Fibroblast of skin of back (primary cell): ENCODE measurements at regions not wholly inside any gene's neighbourhood (a gene's known extent, or its start where the extent isn't known, plus 50 kb on each side); places are given as distances from the start of the nearest gene placed in this dataset.
"Not testable (repeated sequence)": the region's sequence is repeated elsewhere in the genome, so short reads cannot be mapped to it uniquely, and the experiment has no call there.

Source experiments
- DNase-seq: peaks from one replicate; pipeline ENCODE4 v3.0.0-alpha.2; 2013

DNA sequence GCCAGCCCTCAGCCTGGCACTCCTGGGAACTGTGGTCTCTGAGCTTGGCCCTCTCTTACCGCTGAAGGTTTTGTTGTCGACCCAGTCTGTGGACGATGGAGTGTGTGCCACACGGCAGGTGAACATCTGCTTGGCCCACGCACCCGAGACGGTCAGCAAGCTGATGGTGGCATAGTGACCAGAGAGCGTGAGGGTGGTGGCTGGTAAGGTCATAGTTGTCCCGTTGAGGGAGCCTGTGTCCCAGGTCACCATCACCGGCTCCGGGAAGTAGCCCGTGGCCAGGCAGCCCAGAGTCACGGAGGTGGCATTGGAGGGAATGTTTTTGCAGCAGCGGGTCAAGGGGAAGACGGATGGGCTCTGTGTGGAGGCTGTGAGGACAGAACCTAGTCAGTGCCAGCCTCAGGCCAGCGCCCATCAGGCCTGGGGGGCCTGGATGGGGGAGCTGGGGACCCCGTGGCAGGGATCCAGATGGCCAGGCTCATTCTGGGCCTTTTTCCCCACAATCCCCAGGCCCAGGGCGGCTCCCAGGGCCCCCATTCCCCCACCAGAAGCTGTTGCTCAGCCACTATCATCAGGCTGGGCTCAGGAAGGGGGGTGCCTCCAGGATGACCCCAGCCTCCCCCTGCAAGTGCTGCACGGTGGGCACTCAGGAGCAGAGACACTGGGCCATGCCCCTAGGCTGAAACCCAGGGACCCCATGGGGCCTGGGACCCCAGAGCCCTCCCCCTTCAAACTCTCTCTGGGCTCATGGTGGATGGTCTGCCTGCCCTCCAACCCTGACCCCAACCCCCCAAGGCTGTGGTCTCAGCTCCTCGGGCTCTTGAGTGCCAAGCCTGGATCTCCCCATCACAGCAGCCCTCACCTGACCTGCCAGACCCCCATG lies 75.2 kb downstream of the TMEM121 start:
- DNase-seq: no peak

DNA sequence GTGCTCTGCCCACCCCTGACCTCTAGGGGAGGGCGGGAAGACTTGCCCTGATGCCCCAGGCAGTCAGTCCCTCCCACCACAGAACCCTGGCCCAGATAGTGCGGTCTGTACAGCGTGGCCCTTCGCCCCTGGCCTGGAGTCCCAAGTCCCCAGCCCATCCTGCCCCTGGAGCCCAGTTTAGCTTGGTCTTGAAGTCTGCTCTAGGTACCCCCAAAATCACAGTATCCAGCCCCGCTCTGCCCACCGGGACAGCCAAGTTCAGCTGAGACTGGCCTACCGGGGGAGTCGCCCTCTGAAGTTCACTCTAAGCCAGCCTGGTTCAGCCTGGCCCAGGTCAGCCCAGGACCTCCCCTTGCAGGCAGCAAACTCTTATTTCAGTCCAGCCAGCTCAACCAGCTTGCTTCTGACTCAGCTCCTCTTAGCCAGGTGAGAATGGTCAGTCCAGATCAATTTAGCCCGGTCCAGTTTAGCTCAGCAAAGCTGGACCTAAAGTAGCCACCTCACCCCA lies 75.9 kb downstream of the TMEM121 start:
- DNase-seq: no peak

DNA sequence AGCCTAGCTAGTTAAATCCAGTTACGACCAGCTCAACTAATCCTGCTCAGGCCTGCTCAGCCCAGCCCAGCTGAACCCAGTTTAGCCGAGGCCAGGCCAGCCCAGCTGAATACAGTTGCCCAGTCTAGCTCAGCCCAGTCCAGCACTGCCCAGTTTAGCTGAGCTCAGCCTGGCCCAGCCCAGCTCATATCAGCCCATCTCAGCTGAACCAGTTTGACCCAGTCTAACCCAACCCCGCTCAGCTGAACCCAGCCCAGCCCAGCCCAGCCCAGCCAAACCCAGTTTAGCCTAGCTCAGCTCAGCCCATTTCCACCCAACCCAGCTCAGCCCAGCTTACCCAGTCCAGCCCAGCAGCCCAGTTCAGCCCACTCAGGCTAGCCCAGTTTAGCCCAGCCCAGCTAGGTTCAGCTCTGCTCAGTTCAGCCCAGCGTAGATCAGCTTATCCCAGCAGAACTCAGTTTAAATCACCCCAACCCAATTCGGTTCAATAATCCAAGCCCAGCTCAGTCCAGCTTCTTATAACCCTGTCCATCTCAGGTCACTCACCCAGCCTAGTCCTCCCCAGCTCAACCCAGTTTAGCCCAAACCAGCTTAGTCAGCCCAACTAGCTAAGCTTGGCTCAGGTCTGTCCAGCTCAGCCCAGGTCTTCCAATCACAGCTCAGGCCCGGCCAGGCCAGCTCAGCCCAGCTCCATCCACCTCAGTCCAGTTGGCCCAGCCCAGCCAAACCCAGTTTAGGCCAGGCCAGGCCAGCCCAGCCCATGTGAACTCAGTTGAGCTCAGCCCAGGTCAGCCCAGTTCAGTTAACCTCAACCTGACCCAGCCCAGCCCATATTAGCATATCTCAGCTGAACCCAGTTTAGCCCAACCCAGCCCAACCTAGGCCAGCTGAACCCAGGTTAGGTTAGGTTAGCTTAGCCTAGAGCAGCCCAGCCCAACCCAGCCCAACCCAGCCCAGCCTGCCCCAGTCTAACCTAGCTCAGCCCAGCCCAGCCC lies 76.7 kb downstream of the TMEM121 start:
- no peak for DNase-seq

DNA sequence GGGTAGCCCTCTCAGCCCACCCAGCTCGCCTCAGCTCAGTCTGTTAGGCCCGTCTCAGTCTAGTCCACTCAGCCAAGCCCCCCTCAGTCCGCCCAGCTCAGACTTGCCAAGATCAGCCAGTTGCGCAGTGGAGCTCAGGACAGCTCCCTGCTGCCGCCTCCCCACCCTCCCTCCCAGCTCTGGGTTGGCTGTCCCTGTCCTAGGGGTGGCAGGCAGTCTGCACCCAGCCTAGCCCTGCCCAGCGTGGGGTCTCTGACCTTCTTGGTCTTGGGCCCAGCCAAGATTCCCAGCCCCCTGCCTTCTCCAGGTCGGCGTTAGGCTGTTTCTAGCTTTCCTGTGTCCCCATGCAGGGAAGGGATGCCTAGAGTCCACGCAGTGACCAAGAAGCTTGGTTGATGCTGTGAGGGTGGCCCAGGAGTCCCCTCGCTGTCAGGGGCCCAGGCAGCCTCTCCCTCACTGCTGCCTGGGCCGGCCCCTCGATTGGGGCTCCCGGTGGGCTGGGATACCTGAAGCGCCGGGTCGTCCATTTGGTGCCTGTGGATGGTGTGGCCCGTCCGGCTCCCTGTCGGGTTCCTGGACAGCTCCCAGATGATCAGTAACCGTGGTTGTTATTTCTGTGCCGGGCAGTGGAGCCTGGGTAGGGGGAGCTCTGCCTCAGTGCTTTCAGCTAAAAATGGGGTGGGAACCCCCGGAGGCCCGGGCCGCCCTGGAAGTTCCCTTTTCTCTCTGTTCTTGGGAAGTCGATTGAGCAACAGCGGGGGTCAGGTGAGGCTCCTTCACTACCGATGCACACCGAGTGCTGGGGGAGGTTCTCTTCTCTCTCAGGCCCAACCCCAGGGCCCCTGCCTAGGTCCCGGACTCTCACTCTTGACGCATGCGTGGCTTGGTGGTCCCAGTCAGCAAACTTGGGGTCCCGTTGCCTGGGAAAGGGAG lies 78.4 kb downstream of the TMEM121 start:
- DNase-seq: not testable (repeated sequence)

DNA sequence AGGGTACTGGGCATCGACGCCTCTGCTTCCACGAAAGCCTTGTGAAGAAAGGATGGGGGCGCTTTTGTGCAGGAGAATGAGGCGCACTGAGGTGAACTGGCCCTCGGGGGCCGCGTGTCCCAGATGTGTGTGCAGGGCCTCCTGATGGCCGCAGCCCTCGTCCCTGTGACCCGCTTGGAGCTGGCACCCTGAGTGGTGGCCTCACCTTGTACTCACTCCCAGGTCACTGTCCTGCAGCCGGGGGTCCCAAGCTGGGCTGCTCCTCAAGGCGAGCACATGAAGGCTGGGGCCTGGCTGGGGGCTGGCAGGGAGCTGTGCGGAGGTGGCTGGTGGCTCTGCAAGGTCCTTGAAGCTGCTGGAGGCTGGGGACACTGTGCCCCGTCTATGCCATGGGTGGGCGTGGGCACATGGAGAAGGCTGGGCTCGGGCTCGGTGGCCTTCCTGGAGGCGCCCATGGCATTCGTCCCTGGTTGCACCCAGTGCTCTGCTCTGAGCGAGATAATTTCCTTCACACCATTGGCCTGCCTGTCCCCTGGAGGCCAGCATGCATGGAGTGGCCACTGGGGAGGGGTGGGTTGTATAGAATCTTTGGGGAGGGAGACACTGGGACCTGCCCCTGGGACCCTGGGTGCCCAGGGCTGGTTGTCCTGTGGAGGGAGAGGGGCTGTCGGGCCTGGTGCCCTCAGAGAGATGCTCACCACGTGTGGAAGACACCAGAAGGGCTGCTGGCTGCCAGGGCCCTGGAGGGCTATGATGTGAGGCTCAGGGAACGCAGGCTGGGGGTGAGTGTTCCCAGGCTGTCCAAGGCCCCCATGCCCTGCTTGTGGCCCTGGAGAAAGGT lies 79.3 kb downstream of the TMEM121 start:
- no peak for DNase-seq

DNA sequence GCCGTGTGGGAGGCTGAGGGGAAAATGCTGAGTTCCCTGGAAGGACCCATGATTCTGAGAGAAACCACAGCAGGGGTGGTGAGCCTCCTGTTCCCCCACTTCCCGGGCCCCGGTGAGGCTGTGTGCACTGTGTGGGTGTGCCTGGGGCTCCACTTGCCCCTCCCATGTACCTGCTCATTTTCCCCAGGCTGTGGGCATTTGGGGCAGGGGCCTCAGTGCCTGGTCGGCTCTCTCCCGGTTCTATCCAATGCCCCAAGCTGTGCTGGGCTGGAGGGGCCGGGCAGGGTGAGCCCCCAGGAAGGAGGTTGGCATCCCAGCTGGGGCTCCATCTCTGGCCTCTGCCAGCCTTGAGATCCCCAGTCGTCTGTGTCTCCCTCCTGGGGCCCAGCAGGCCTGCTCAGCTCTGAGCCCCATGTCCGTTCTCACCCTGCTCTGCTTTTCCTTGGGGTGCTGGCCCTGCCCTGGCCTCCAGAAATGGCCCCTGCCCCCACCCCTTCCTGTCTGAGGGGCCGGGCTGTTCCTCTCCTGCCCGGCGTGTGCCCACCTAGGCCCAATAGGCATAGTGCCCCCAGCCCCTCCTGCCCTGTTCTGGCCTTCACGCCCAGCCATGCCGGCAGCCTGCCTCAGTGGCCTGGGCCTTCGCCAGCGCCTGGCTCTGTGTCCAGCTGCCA lies 80.1 kb downstream of the TMEM121 start:
- DNase-seq: not testable (repeated sequence)

DNA sequence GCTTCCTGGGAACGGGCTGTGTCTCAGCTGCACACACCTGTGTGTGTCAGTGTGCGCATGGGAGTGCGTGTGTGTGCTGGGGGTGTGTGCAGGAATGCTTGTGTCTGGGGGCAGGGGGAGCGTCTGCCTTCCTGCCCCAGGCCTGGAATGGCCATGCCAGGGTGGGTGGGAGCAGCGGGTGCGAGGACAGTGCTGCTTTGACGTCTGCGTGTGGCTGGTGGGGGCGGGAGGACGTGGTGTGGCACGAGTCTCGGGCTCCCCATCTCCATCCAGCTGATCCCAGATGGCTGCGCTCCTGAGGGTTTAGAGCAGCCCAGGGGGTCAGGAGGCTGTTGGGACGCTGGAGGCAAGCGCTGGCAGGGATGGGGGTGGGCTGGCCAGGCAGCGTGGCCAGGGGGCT lies 80.6 kb downstream of the TMEM121 start:
- not testable (repeated sequence) for DNase-seq

DNA sequence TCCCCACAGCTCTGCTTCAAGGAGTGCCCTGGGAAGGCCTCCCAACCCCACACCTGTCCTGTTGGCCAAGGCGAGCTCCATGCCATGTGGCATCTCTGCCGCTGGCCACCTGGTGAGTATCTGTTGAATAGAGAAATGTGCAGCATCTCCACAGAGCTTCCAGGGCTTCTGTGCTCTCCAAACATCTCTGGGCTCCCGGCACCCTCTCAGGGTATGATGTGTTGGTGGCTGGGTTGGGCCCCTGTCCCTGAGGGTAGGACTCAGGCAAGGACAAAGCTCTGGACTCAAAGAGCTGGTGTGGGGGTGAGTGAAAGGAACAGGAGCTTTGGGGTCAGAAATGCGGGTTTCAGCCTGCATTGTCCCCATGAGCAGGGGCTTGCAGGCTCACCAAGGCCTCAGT lies 88.6 kb downstream of the TMEM121 start:
- DNase-seq: not testable (repeated sequence)

DNA sequence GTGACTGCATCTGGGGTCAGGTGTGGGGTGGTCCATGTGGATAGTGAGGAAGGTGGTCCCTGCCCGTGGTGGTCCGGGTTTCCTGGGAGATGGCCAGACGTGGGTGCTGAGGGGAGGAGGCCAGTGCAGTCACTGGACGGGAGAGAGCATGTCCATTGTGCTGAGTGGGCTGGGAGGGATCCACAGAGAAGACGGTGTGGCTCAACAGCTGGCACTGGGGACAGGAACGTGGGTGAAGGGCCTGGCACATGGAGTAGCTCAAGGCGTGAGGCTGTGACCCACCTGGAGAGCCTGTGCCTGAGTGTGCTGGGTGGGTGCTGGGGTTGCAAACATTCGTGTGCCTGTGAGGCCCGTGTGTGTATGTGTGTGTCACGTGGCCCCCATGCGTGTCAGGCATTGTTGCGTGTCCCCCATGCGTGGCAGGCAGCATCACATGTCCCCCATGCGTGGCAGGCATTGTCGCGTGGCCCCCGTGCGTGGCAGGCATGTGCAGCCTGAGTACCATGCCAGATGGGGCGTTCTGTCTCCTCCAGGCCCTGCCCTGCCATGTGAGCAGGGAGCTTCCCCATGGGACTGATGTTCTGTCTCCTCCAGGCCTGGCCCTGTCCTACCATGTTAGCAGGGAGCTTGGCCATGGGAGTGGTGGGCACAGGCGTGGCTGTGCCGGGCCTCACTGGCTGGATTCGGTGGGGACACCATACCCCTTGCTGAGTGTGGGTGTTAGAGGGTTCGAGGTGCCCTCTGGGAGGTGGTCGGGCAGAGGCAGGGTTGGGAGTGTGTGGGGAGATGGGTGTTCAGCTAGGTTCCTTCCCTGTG lies 89.8 kb downstream of the TMEM121 start:
- DNase-seq: not testable (repeated sequence)

DNA sequence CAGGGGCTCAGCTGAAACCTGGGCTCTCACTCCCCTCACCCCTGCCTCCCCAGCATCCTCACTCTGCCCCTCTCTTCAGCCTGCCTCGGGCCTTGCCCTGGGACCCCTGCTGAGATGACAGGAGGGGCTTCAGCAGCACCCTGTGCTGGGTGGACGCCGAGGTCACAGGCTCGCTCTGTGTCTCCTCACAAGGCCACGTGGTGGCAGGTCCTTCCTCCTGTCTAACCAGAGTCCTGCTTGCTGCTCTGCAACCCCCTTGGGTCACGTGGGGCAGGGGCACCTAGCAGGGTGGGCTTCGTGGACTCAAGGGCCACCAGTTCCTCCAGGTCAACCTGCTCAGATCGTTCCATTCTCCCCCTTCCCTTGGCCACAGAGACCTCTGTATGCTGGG lies 90.4 kb downstream of the TMEM121 start:
- DNase-seq: no peak

DNA sequence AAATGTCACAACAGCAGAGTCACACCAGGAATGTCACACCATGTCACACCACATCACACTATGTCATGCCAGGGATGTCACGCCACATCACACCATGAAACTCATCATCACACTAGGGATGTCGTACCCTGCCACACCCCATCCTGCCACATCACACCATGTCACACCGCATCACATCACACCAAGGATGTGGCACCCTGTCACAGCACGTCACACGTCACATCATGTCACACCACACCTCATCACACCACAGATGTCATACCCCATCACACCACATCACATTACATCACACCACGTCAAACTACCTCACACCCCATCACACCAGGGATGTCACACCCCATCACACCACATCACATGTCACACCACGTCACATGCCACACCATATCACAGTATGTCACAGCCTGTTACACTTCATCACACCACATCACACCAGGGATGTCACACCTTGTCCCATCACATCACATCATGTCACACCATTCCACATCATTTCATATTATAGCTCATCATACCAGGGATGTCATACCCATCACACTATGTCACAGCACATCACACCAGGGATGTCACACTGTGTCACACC lies 90.9 kb downstream of the TMEM121 start:
- DNase-seq: no peak

DNA sequence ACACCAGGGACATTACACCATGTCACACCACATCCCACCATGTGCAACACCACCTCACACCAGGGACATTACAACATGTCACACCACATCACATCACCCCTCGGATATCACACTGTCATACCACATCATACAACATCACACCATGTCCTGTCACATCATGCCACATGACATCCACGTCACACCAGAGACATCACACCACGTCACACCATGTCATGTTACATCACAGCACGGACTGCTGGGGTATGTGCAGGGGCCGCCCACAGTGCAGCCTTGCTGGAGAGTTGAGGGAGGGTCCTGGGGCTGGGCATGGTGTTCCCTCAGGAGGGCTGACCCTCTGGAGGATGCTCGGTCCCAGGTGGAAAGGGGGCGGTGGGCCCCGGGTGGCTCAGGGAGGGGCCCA lies 91.4 kb downstream of the TMEM121 start:
- DNase-seq: not testable (repeated sequence)

DNA sequence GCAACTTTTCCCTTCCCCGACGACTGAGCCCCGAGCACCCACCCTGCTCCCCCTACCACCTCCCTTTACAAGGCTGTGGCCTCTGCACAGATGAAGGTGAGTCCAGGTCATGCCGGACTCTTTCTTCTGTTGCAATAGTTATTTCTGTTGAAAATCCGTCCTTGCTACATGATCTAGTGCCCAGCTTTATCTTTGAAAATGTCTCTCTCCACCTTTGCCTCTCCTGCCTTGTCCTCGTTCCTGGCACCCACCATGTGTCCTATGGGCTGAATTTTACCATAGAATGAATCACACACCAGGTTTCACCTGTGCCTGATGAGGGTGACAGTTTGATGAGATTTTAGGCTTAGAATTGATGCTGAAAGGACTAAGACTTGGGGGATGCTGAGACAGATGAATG lies 92.9 kb downstream of the TMEM121 start:
- not testable (repeated sequence) for DNase-seq

DNA sequence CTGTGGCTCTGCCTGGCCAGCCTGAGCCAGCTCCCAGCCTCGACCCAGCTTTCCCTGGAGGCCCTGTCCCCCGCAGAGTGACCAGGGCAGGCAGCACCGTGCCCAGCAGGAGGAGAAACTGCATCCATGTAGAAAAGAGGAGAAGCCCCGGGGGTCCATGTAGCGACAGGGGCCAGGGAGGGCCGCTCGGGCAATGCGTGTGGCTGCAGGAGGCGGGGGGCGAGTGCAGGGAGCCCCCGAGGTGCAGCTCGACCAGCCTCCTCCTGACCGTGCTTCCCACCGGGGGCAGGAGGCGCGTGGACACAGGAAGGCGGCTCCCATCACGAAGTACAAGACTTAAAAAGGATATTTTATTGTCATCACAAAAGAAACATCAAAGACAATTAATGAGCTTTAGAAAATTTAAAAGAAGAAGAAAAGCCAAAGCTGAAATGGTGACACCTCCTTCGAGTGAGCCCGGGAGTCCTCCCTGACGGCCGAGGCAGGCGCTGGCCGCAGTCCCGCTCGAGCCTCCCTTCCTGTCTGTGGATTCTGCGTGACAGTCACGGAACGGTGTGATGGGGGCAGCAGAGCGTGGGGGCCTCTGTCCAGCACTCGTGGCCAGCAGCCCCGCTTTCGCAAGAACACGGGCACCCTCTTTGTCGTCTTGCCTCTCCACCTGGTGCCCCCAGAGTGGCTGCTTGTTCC lies 93.9 kb downstream of the TMEM121 start:
- DNase-seq: not testable (repeated sequence)

DNA sequence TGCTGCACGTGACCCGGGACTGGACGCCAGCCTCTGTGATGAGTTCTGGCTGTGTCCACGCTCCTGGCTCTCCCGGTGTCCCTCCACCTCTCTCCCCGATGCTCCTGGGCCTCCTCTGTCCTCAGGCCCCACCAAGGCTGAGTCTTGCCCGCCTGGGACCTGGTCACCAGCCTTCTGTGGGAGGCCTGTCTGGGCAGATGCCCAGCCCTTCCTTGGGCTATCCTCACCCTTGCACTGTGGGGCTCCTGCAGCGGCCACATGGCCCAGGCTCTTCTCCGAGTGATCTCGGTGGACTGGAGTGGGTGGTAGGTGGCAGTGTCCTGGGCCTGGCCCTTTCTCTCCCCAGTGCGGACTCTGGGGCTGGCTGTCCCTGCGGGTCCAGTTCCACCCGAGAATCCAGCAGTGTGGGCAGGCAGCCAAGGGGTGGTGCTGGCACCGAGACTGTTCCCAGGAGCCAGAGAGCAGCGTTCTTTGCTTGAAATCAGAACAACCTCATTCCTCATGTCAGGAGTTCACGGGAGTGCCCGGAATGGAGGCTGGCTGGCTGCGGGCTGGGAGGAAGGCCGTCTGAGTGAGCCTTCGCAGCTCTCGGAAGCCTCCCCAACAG lies 94.6 kb downstream of the TMEM121 start:
- not testable (repeated sequence) for DNase-seq

DNA sequence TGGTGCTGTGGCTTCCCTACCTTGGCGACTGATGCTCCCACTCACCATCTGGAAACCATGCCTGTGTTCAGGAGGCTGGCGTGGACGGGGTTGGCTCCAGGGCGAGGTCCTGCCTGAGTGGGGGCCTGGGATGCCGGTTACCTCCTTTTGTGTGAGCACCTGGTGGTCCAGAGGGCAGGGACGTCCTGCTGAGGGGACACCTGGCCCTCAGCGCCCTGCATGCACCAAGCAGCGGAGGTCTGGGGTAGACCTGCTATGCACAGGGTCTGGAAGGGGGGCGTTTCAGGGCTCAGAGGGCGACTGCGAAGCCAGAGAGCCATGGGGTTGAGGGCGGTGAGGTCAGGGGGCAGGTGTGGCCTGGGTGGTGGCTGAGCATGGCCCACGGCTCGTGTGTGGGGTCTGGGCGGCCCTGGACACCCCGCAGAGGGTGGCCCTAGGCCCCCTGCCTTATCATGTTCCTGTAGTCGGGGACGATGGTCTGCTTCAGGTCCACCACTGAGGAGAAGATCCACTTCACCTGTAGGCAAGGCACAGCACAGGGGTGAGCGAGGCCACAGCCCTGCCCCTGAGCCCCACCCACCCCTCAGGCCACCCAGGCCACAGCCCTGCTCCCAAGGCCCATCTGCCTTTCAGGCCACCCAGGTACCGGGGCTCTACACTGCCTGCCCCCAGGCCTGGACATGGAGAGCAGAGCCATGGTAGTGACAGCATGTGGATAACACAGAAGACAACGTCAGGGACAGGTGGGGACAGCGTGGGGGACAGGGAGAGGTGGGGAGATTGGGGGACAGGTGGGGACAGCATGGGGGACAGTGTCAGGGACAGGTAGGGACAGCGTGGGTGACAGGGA lies 95.3 kb downstream of the TMEM121 start:
- not testable (repeated sequence) for DNase-seq
